ENCODE measurements at regions not wholly inside any gene's neighbourhood (a gene's known extent, or its start where the extent isn't known, plus 50 kb on each side); places are given as distances from the start of the nearest gene placed in this dataset.

- peak; percentile 6 for DNase-seq
Measured at GRCh38 chr11:80122211-80122610, 681.4 kb upstream of the TENM4 start.

- DNase-seq, result peak; percentile 8
Measured at GRCh38 chr11:80118073-80118472, 677.2 kb upstream of the TENM4 start.

- no peak for DNase-seq
Measured at GRCh38 chr11:80116796-80117195, 676.0 kb upstream of the TENM4 start.

DNA sequence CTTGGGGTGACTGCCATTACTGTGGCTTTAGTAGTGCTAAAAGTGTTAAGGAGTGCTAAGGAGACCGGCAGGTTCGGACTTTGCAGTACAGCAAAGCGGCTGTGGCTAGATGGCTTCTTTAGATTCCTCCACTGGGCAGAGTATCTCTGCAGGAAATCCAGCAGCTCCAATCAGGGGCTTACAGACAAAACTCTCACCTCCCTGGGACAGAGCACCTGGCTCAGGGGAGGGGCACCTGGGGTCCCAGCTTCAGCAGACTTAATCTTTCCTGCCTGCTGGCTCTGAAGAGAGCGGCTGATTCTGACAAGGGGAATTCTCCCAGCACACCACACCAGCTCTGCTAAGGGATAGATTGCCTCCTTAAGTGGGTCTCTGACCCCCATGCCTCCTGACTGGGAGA is 668.8 kb upstream of the TENM4 start:
- DNase-seq, result no peak

DNA sequence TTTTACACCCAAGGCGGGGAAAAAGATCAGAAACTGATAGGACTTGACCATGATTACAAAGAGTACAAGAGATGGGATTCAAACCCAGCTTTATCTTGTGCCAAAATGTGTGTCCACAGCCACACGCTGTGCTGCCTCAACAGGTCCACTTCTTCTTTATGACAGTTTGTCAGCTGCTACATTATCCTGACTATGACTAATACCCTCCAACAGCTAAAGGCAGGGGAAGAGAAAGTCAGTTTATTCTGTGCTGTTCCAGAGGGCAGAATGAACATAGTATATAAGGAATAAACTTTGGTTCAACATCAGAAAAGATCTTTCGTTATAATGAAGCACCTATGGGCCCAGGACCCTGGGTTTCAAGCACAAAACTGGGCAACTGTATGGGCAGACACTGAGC is 668.2 kb upstream of the TENM4 start:
- DNase-seq, result no peak

DNA sequence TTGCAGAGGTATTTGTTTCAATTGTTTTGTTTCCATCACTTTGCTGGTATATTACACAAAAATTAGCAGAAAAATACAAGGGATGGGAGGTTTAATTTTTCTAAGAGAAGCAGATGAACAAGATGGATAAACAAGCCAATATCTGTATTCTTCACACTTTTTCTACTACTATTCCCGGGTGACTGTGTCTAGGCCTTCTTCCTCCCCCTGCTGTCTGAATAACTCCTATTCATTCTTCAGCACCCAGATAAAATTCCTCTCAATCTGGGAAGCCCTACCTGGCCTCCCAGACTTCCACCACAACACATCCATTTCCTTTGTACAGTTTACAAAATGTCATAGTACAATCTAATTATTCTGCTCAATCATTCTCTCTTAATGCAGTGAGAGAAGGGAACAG is 666.6 kb upstream of the TENM4 start:
- no peak for DNase-seq

DNA sequence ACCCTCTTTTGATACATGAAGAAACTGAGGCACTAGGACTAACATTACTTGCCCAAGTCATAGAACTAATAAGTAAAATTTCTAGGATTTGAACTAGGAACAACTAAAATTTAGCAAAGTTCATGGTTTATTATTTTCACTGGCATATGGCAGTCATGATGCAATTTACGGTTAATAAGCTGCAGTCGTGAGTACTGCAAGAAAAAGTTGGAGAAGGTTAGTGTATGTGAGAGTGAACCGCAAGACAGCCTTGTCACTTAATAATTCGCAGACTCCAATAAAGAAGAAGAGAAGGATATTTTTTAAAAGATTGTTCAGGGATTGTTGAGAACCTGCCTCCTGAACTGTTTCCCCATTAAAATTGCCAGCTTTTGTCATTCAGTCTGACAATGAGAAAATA is 663.4 kb upstream of the TENM4 start:
- DNase-seq, result no peak

DNA sequence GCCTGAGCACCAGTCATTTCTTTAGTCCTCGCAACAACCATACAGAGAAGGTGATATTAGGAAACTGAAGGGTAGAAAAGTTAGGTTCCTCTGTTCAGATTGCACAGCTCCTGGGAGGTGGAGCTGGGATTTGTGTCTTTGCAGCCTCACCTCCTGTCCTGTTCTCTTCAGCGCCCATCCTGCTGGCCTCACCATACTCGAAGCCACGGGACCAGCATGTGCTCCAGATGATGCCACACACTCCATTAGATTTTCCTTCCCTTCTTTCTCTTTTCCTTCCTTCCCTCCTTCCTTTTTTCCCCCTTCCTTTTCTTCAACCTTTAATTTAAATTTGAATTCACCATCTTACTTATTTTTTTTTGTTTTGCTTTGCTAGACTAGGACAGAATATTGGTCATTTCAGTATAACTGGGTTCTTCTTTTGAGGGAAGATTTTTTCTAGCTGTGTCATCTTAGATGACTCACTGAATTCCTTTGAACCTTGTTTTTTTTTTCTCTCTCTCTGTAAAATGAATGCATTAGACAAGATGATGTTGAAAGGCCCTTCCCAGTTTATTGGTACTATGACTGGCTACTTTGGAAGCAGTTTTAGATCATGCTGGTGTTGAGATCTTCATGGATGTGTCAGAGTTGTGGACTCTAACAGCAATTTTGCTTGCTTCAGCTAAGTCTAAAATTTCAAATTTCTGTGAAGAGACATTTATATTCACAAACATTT is 662.5 kb upstream of the TENM4 start:
- DNase-seq, result no peak

- no peak for DNase-seq
Measured at GRCh38 chr11:80097146-80097545, 656.3 kb upstream of the TENM4 start.

DNA sequence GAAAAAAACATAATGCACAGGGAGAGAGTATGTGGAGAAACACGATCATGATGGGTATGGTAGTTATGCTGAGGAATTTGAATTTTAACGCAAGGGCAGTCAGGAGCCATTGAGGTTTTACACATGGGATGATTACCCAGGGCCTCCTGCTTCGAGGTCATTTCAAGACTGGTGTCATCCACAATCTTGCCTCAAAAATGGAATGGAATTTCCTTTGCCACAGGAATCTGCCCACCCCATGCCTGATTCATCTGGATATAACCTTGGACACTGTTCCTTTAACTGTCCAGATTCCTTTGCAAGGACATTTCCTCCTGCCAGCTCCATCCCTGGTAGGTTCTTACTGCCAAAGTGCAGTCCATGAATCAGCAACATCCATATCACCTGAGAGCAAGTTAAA is 655.9 kb upstream of the TENM4 start:
- DNase-seq, result no peak

- no peak for DNase-seq
Measured at GRCh38 chr11:80086496-80087055, 645.7 kb upstream of the TENM4 start.

GRCh38 chr11:80085563-80085962 is 644.7 kb upstream of the TENM4 start:
- no peak for DNase-seq

DNA sequence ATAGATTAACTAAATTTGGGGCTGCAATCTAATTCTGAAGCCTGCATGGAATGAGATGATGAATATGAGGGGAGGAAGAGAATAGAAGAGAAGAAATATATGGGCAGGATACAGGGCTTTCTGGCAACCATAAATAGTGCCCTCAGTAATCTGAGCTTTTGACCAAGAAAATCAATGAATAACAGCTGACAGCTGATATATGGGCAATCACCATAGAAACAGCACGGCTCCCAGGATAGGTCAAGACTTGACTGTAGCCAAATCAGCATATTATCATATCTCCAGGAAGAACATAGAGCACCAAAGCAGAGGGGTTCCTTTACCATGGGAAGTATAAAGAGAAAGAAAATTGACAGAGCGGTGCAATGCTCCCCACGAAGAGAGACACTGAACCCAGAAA is 643.8 kb upstream of the TENM4 start:
- DNase-seq, result no peak

GRCh38 chr11:80083531-80083951 is 642.7 kb upstream of the TENM4 start:
- DNase-seq, result no peak

GRCh38 chr11:80082406-80082805 is 641.6 kb upstream of the TENM4 start:
- DNase-seq, result no peak

DNA sequence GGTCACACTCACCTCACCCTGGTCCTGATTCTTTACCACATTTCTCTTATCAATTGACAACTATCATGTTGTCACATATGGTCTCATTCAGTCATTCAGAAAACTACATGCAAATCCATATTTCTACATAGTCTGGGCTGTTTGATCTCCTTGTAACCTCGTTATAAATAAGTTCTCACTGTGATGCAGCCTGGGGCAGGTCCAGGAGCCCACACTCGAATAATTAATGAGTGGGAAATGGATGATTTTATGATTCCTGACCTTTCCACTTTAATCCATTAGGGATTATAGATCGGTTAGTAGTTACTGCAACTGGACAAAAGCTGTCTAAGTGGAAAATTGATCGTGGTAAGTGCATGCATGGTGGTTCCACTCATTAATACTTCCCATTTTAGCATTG is 636.3 kb upstream of the TENM4 start:
- DNase-seq, result no peak

DNA sequence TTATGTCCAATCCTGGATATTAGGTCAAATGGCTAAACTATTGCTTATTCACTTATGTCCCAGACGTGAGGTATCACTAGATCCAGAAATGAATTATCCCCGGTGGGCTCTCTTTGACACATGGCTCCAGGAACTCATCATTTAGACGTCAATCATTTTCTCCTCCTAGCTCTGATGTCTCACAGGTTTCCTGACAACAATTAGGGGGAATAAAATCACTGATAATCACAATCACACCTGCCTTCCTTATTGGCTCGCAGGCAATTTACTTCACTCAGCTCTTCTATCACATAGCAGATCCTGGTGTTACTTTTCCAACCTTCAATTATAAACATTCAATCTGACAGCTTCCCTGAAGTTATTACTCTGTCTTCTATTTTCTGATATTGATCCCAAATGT is 634.0 kb upstream of the TENM4 start:
- no peak for DNase-seq

- peak; percentile 13 for DNase-seq
Measured at GRCh38 chr11:80066291-80066690, 625.5 kb upstream of the TENM4 start.

DNA sequence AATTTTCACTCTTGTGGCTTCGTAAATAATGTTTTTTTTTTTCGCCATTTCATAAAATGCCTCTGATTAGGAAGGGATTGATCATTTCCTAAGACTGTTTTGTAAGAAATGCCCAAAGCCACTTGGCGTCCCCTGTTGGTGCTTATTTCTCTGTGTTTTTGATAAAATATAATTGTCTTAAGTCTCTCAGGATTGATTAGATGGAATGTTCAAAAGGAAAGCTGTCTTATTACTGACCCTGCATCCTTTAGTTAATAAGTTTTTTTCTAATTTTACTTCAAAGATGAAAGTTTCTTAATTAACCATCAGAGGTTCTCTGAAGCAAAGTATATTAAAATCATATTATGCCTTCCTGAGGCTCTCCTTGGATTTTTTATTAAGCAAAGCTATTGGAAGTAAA is 624.3 kb upstream of the TENM4 start:
- no peak for DNase-seq

DNA sequence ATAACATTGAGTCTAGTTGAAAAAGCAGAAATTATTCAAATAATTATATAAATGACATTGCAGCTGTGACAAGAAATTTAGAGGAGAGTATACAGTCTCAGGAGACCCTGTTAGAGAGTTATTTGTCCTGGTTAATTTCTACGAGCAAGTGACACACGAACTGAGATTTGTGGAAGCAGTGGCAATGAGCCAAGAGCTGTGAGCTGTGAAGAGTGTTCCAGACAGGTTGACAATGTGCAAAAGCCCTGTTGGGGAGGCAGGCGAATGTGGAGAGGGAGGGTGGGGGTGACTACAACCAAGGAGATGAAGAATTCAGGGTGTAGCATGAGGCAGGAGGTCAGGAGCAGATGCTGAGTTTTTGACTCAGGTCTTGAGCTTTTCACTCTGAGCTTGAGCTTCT is 620.2 kb upstream of the TENM4 start:
- no peak for DNase-seq

DNA sequence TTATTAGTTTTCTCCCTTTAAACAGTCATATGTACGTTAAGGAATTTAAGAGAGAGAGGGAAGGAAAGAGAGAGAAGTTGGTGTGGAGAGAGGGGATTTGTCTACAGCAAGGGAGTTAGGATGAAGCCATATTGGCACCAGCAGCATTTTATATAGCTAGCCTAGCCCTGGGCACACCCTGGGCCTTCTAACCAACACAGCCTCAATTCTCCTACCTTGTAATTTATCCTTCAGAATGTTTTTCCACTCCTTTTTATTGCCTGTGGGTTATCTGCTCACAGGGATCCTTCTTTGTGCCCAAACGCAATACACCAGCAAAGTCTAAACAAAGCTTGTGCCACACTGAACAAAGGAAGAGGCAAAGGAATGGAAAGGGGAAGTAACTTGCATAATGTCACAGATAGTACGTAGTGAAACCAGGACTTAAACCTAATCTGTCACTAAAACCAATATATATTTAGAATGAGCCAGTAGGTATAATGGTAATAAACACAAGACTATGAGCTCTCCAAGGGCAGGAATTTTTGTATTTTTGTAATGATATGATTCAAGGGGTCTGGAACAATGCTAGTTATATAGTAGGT is 613.8 kb upstream of the TENM4 start:
- DNase-seq, result no peak

DNA sequence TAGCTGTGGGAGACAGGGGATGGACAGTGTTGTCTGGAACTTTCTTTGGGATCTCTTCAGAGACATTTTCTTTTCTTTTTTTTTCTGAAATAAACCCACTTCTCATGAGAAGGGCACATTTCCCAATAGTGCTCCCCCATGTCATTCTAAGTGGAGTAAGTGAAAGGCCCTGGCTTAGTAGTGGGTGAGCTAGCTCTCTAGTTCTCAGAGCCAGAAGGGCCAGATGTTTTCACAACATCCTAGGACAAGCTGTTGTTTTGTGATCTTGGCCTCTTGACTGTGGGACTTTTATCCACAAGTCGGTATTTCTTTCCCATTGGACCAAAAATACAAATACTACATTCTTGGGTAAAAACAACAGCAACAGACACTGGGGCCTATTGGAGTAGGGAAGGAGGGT is 607.7 kb upstream of the TENM4 start:
- DNase-seq, result no peak

- no peak for DNase-seq
Measured at GRCh38 chr11:80041136-80042000, 600.5 kb upstream of the TENM4 start.

Data from tongue (tissue), 1 donor.